SU-DHL-6 (cell line): ENCODE measurements at regions not wholly inside any gene's neighbourhood (a gene's known extent, or its start where the extent isn't known, plus 50 kb on each side); places are given as distances from the start of the nearest gene placed in this dataset.

ENCODE experiments used
- H2AFZ ChIP-seq: fragments of 200-600 bp; sonication (generic); 2 replicates; pipeline ENCODE4 v1.6.1; 2014; ENCODE audit warnings: low read depth, mild to moderate bottlenecking, moderate library complexity, mixed read lengths, antibody characterized with exemption, low read length; ENCODE audit not compliant: severe bottlenecking
- H3F3A ChIP-seq: fragments of 200-600 bp; shearing (Covaris generic); 2 replicates; pipeline ENCODE4 v1.6.0; 2016; ENCODE audit warnings: antibody characterized with exemption, mild to moderate bottlenecking; ENCODE audit not compliant: insufficient read depth
- H3K27ac ChIP-seq: fragments of 200-600 bp; sonication (generic); 2 replicates; pipeline ENCODE4 v1.5.1; 2016; ENCODE audit warnings: low read depth, mild to moderate bottlenecking, low read length, moderate library complexity, mixed read lengths
- H3K27me3 ChIP-seq: fragments of 200-600 bp; sonication (generic), shearing (Covaris generic); 2 replicates; pipeline ENCODE4 v1.6.0; 2014; ENCODE audit warnings: mild to moderate bottlenecking, low read length
- H3K36me3 ChIP-seq: fragments of 200-600 bp; sonication (generic); 2 replicates; pipeline ENCODE4 v1.6.1; 2014; ENCODE audit warnings: mild to moderate bottlenecking, low read length, mixed read lengths
- H3K4me2 ChIP-seq: fragments of 300-600, 200-600 bp; shearing (Covaris generic), sonication (generic); 2 replicates; pipeline ENCODE4 v1.6.0; 2014; ENCODE audit warnings: low read length, low read depth, mild to moderate bottlenecking; ENCODE audit not compliant: poor library complexity, severe bottlenecking
- H3K4me3 ChIP-seq: fragments of 200-600 bp; sonication (generic); 2 replicates; pipeline ENCODE4 v1.5.1; 2014; ENCODE audit warnings: antibody characterized with exemption, low read length, mild to moderate bottlenecking, mixed read lengths; ENCODE audit not compliant: insufficient read depth, poor library complexity, severe bottlenecking
- H3K79me2 ChIP-seq: fragments of 200-600 bp; sonication (generic); 2 replicates; pipeline ENCODE4 v1.6.1; 2014; ENCODE audit warnings: mild to moderate bottlenecking, low read length, moderate library complexity; ENCODE audit not compliant: insufficient read depth
- H3K9ac ChIP-seq: fragments of 200-600 bp; sonication (generic); 2 replicates; pipeline ENCODE4 v1.7.0; 2014; ENCODE audit warnings: mild to moderate bottlenecking, low read length
- H3K9me2 ChIP-seq: fragments of 200-600 bp; sonication (generic); replicated peaks from 2 replicates; pipeline ENCODE4 v1.6.1; 2014; ENCODE audit warnings: low read length; ENCODE audit not compliant: insufficient read depth
- H3K9me3 ChIP-seq: fragments of 200-600 bp; sonication (generic); 2 replicates; pipeline ENCODE4 v1.6.1; 2014; ENCODE audit warnings: low read length, mixed read lengths; ENCODE audit not compliant: insufficient read depth
- H4K20me1 ChIP-seq: fragments of 200-600 bp; sonication (generic); 2 replicates; pipeline ENCODE4 v1.6.1; 2014; ENCODE audit warnings: low read depth, mild to moderate bottlenecking, antibody characterized with exemption, low read length, moderate library complexity, mixed read lengths
- CTCF ChIP-seq: fragments of 200-600 bp; sonication (generic); IDR thresholded peaks from one replicate; pipeline ENCODE4 v1.5.1; 2017; ENCODE audit warnings: antibody characterized with exemption, mild to moderate bottlenecking, low read length, moderate library complexity; ENCODE audit not compliant: insufficient read depth, poor library complexity, severe bottlenecking
- EZH2phosphoT487 ChIP-seq: fragments of 200-600 bp; sonication (generic), shearing (Covaris generic); conservative IDR thresholded peaks from 2 replicates; pipeline ENCODE4 v1.6.1; 2018; ENCODE audit warnings: mild to moderate bottlenecking, antibody characterized with exemption, low read length, moderate library complexity, mixed read lengths

GRCh38 chr20:11585752-11586352 lies 331.8 kb upstream of the BTBD3 start:
- TF ChIP-seq CTCF (no peak), EZH2phosphoT487 (no peak)
- H4K20me1 ChIP-seq = no peaks in the 10 kb centered on the region
- no peaks in the 10 kb centered on the region for H3F3A ChIP-seq
- no peak overlapping the region for H3K27ac ChIP-seq
- no peaks in the 10 kb centered on the region for H3K27me3 ChIP-seq
- H3K9me2 ChIP-seq = no peaks in the 10 kb centered on the region
- no peaks in the 10 kb centered on the region for H3K79me2 ChIP-seq
- no peaks in the 10 kb centered on the region for H3K36me3 ChIP-seq
- H3K4me3 ChIP-seq = no peak overlapping the region
- no peaks in the 10 kb centered on the region for H3K9me3 ChIP-seq
- no peak overlapping the region for H2AFZ ChIP-seq
- H3K9ac ChIP-seq = no peak overlapping the region
- no peak overlapping the region for H3K4me2 ChIP-seq

- no peak overlapping the region for H2AFZ ChIP-seq
- H3K27me3 ChIP-seq = no peaks in the 10 kb centered on the region
- no peaks in the 10 kb centered on the region for H3K9me2 ChIP-seq
- no peak overlapping the region for H3K4me2 ChIP-seq
- no peaks in the 10 kb centered on the region for H3K79me2 ChIP-seq
- no peaks in the 10 kb centered on the region for H3K9me3 ChIP-seq
- H3F3A ChIP-seq = no peaks in the 10 kb centered on the region
- H3K27ac ChIP-seq = no peak overlapping the region
- H3K4me3 ChIP-seq = no peak overlapping the region
- no peak for TF ChIP-seq EZH2phosphoT487
- TF ChIP-seq CTCF = no peak
- no peaks in the 10 kb centered on the region for H4K20me1 ChIP-seq
- H3K36me3 ChIP-seq = no peaks in the 10 kb centered on the region
- H3K9ac ChIP-seq = no peak overlapping the region
These were observed 328.8 kb upstream of the BTBD3 start for GRCh38 chr20:11588875-11589274.

DNA sequence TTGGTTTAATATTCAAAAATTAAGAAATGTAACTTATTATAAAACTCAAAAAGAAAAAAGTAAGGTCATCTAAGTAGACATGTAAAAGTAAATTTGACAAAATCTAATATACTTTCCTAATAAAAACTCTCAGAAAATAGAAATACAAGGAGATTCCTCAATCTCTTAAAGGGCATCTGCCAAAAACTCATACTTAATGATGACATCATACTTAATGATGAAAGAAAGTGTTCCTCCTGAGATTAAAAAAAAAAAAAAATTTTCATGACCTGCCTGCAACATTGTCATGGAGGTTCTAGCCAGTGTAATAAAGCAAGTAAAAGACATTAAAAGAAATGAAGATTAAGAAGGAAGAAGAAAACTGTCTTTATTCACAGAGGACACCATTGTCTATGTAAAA lies 325.7 kb upstream of the BTBD3 start:
- Histone ChIP-seq H3K9me3 (no peaks in the 10 kb centered on the region), H3K4me3 (no peak overlapping the region), H3K27me3 (no peaks in the 10 kb centered on the region), H3F3A (no peaks in the 10 kb centered on the region), H3K27ac (no peak overlapping the region), H2AFZ (no peak overlapping the region), H3K9ac (no peak overlapping the region), H3K36me3 (no peaks in the 10 kb centered on the region), H4K20me1 (no peaks in the 10 kb centered on the region), H3K9me2 (no peaks in the 10 kb centered on the region), H3K79me2 (no peaks in the 10 kb centered on the region), H3K4me2 (no peak overlapping the region)
- TF ChIP-seq CTCF (no peak), EZH2phosphoT487 (no peak)
